K562 (cell line): ENCODE measurements at regions not wholly inside any gene's neighbourhood (a gene's known extent, or its start where the extent isn't known, plus 50 kb on each side); places are given as distances from the start of the nearest gene placed in this dataset.
A peak's percentile ranks its signal among the peaks of the same experiment; 100 is the strongest.

Source experiments
- CBFA2T2 ChIP-seq: fragments of 450-650 bp; conservative IDR thresholded peaks from 2 replicates; pipeline ENCODE4 v1.6.1; 2017; ENCODE audit warnings: mild to moderate bottlenecking
- CBFA2T3 ChIP-seq: fragments of 450-650 bp; IDR thresholded peaks from 2 replicates; pipeline ENCODE4 v1.6.1; 2017
- ESRRB ChIP-seq: fragments of 250-450 bp; sonication (Bioruptor Pico); IDR thresholded peaks from 2 replicates; pipeline ENCODE4 v1.5.0; 2020; ENCODE audit warnings: mild to moderate bottlenecking, moderate library complexity, borderline replicate concordance
- HNRNPUL1 ChIP-seq: fragments of 200-400 bp; formaldehyde crosslinking; IDR thresholded peaks from 2 replicates; pipeline ENCODE4 v1.6.1; 2017; ENCODE audit warnings: low read length
- L3MBTL2 ChIP-seq: fragments of 450-650 bp; IDR thresholded peaks from 2 replicates; pipeline ENCODE4 v1.6.1; 2016; ENCODE audit warnings: mild to moderate bottlenecking, moderate library complexity
- LEF1 ChIP-seq: fragments of 450-650 bp; IDR thresholded peaks from 2 replicates; pipeline ENCODE4 v1.6.1; 2016; ENCODE audit warnings: mild to moderate bottlenecking
- MAFK ChIP-seq: IDR thresholded peaks from 2 replicates; pipeline ENCODE4 v1.6.1; 2011; ENCODE audit warnings: low read length, improper control_type of control experiment
- MGA ChIP-seq: fragments of 450-650 bp; IDR thresholded peaks from 2 replicates; pipeline ENCODE4 v1.6.1; 2016; ENCODE audit warnings: mild to moderate bottlenecking, moderate library complexity
- PCBP2 ChIP-seq: fragments of 200-400 bp; formaldehyde crosslinking; IDR thresholded peaks from 2 replicates; pipeline ENCODE4 v1.6.1; 2018; ENCODE audit warnings: low read length, low read depth, mild to moderate bottlenecking, moderate library complexity; ENCODE audit not compliant: poor library complexity, severe bottlenecking
- SMARCB1 ChIP-seq: IDR thresholded peaks from 2 replicates; pipeline ENCODE4 v1.6.1; 2011; ENCODE audit warnings: improper control_type of control experiment, low read depth; ENCODE audit not compliant: insufficient read length
- SRSF9 ChIP-seq: fragments of 200-400 bp; formaldehyde crosslinking; IDR thresholded peaks from 2 replicates; pipeline ENCODE4 v1.6.1; 2017; ENCODE audit warnings: low read depth, low read length, borderline replicate concordance
- XRCC4 ChIP-seq: IDR thresholded peaks from one replicate; pipeline ENCODE4 v1.6.1; 2011; ENCODE audit not compliant: insufficient read depth, insufficient read length; ENCODE audit errors: extremely low read depth
- TF ChIP-seq, protein P1 (sequence below), 2 experiments: IDR thresholded peaks in 1 of 2; conservative IDR thresholded peaks in 1 of 2; 2 replicates each; pipeline ENCODE4 v1.6.1; 2016; ENCODE audit warnings: low read depth in 2 of 2, mild to moderate bottlenecking in 1 of 2, missing compliant biosample characterization in 1 of 2, missing genetic modification characterization in 1 of 2, moderate library complexity in 1 of 2

- TF ChIP-seq PCBP2 (no peak), XRCC4 (no peak), CBFA2T2 (peak; percentile 62), LEF1 (peak; percentile 38; the same call in 1 of the 2 replicates), MAFK (peak; percentile 56), HNRNPUL1 (no peak), ESRRB (CRISPR knock-in tag) (no peak), MGA (0 out of 2 replicates have a peak, but pooled peaks have one; percentile 30), SRSF9 (no peak), SMARCB1 (no peak), L3MBTL2 (peak; percentile 54), CBFA2T3 (peak; percentile 59)
- TF ChIP-seq, protein P1, sequence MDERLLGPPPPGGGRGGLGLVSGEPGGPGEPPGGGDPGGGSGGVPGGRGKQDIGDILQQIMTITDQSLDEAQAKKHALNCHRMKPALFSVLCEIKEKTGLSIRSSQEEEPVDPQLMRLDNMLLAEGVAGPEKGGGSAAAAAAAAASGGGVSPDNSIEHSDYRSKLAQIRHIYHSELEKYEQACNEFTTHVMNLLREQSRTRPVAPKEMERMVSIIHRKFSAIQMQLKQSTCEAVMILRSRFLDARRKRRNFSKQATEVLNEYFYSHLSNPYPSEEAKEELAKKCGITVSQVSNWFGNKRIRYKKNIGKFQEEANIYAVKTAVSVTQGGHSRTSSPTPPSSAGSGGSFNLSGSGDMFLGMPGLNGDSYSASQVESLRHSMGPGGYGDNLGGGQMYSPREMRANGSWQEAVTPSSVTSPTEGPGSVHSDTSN (CRISPR knock-in tag; IDR thresholded peaks at IDR 0.05; ENCODE audit: low read depth), result no peak
- TF ChIP-seq, protein P1 (tag; conservative IDR thresholded peaks at IDR 0.05; ENCODE audit: low read depth), result no peak
These were observed 174.5 kb upstream of the MAP1B start (continued) for GRCh38 chr5:71932655-71933338.
